GM12878 (cell line): ENCODE measurements at regions not wholly inside any gene's neighbourhood (a gene's known extent, or its start where the extent isn't known, plus 50 kb on each side); places are given as distances from the start of the nearest gene placed in this dataset.

Experiments used
- EED ChIP-seq: sonication (generic); IDR thresholded peaks from 2 replicates; pipeline ENCODE4 v1.6.1; 2016; ENCODE audit warnings: antibody characterized with exemption, low read depth
- NR2C1 ChIP-seq: fragments of 450-650 bp; IDR thresholded peaks from 2 replicates; pipeline ENCODE4 v1.6.1; 2017; ENCODE audit warnings: antibody characterized with exemption, mild to moderate bottlenecking, moderate library complexity
- ZBTB33 ChIP-seq: fragments of 450-650 bp; IDR thresholded peaks from 2 replicates; pipeline ENCODE4 v1.6.1; 2017; ENCODE audit warnings: mild to moderate bottlenecking
- ZNF622 ChIP-seq: fragments of 450-650 bp; IDR thresholded peaks from 2 replicates; pipeline ENCODE4 v1.6.1; 2017; ENCODE audit warnings: mild to moderate bottlenecking, inconsistent platforms
- TF ChIP-seq, protein P1 (sequence below): fragments of 450-650 bp; IDR thresholded peaks from 2 replicates; pipeline ENCODE4 v1.6.1; 2017; ENCODE audit warnings: mild to moderate bottlenecking, low read depth, inconsistent platforms; ENCODE audit not compliant: poor library complexity, severe bottlenecking
- TF ChIP-seq, protein P2 (sequence below): IDR thresholded peaks from 2 replicates; pipeline ENCODE4 v1.6.1; 2012; ENCODE audit warnings: improper control_type of control experiment, low read depth, low read length; ENCODE audit not compliant: insufficient replicate concordance

GRCh38 chr7:25624833-25625232 lies 396.5 kb upstream of the NPVF start (continued):
- TF ChIP-seq ZBTB33 (no peak), EED (no peak), ZNF622 (no peak), NR2C1 (no peak)
- TF ChIP-seq, protein P1, sequence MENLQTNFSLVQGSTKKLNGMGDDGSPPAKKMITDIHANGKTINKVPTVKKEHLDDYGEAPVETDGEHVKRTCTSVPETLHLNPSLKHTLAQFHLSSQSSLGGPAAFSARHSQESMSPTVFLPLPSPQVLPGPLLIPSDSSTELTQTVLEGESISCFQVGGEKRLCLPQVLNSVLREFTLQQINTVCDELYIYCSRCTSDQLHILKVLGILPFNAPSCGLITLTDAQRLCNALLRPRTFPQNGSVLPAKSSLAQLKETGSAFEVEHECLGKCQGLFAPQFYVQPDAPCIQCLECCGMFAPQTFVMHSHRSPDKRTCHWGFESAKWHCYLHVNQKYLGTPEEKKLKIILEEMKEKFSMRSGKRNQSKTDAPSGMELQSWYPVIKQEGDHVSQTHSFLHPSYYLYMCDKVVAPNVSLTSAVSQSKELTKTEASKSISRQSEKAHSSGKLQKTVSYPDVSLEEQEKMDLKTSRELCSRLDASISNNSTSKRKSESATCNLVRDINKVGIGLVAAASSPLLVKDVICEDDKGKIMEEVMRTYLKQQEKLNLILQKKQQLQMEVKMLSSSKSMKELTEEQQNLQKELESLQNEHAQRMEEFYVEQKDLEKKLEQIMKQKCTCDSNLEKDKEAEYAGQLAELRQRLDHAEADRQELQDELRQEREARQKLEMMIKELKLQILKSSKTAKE: no peak
- TF ChIP-seq, protein P2, sequence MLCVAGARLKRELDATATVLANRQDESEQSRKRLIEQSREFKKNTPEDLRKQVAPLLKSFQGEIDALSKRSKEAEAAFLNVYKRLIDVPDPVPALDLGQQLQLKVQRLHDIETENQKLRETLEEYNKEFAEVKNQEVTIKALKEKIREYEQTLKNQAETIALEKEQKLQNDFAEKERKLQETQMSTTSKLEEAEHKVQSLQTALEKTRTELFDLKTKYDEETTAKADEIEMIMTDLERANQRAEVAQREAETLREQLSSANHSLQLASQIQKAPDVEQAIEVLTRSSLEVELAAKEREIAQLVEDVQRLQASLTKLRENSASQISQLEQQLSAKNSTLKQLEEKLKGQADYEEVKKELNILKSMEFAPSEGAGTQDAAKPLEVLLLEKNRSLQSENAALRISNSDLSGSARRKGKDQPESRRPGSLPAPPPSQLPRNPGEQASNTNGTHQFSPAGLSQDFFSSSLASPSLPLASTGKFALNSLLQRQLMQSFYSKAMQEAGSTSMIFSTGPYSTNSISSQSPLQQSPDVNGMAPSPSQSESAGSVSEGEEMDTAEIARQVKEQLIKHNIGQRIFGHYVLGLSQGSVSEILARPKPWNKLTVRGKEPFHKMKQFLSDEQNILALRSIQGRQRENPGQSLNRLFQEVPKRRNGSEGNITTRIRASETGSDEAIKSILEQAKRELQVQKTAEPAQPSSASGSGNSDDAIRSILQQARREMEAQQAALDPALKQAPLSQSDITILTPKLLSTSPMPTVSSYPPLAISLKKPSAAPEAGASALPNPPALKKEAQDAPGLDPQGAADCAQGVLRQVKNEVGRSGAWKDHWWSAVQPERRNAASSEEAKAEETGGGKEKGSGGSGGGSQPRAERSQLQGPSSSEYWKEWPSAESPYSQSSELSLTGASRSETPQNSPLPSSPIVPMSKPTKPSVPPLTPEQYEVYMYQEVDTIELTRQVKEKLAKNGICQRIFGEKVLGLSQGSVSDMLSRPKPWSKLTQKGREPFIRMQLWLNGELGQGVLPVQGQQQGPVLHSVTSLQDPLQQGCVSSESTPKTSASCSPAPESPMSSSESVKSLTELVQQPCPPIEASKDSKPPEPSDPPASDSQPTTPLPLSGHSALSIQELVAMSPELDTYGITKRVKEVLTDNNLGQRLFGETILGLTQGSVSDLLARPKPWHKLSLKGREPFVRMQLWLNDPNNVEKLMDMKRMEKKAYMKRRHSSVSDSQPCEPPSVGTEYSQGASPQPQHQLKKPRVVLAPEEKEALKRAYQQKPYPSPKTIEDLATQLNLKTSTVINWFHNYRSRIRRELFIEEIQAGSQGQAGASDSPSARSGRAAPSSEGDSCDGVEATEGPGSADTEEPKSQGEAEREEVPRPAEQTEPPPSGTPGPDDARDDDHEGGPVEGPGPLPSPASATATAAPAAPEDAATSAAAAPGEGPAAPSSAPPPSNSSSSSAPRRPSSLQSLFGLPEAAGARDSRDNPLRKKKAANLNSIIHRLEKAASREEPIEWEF: no peak
- TF ChIP-seq, all 136 proteins: peak for 0
